ENCODE measurements at regions not wholly inside any gene's neighbourhood (a gene's known extent, or its start where the extent isn't known, plus 50 kb on each side); places are given as distances from the start of the nearest gene placed in this dataset.

DNA sequence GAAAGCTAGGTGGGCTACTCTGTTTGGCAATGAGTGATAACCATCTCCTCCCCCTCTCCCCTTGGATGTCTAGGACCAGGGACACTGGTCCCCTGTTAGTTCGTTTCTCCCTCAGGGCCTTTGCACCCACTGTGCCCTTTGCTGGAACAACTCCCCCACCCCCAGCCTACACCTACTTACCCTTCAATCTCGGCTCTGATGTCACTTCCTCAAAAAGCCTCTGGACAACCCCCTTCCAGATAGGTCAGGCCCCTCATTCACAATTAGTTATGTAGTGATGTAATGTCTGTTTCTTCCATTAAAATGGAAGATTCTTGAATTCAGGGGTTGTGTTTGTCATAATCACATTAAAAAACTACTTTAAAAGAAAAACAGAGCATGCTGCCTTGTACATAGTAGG, 152.9 kb downstream of the SNX10 start:
- no peak for TF ChIP-seq POLR2A (IDR thresholded peaks at IDR 0.05)
- TF ChIP-seq, protein P1, sequence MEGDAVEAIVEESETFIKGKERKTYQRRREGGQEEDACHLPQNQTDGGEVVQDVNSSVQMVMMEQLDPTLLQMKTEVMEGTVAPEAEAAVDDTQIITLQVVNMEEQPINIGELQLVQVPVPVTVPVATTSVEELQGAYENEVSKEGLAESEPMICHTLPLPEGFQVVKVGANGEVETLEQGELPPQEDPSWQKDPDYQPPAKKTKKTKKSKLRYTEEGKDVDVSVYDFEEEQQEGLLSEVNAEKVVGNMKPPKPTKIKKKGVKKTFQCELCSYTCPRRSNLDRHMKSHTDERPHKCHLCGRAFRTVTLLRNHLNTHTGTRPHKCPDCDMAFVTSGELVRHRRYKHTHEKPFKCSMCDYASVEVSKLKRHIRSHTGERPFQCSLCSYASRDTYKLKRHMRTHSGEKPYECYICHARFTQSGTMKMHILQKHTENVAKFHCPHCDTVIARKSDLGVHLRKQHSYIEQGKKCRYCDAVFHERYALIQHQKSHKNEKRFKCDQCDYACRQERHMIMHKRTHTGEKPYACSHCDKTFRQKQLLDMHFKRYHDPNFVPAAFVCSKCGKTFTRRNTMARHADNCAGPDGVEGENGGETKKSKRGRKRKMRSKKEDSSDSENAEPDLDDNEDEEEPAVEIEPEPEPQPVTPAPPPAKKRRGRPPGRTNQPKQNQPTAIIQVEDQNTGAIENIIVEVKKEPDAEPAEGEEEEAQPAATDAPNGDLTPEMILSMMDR (IDR thresholded peaks at IDR 0.05), result no peak

Measured in prostate gland (tissue), 2 donors.